PFSK-1 (cell line): ENCODE measurements at regions not wholly inside any gene's neighbourhood (a gene's known extent, or its start where the extent isn't known, plus 50 kb on each side); places are given as distances from the start of the nearest gene placed in this dataset.

ENCODE experiments used
- FOXP2 ChIP-seq: optimal IDR thresholded peaks from 2 replicates; pipeline ENCODE3; 2011; ENCODE audit warnings: borderline replicate concordance, control low read depth, inconsistent platforms; ENCODE audit not compliant: insufficient read depth; ENCODE audit errors: extremely low read length, extremely low read depth
- POLR2AphosphoS5 ChIP-seq: IDR thresholded peaks from 2 replicates; pipeline ENCODE4 v1.6.1; 2012; ENCODE audit warnings: low read depth, mild to moderate bottlenecking, control low read depth, low read length, moderate library complexity
- SIN3A ChIP-seq: IDR thresholded peaks from 2 replicates; pipeline ENCODE4 v1.6.1; 2012; ENCODE audit warnings: mild to moderate bottlenecking, low read length, moderate library complexity, borderline replicate concordance; ENCODE audit not compliant: insufficient read depth
- TAF1 ChIP-seq: IDR thresholded peaks from 2 replicates; pipeline ENCODE4 v1.6.1; 2012; ENCODE audit warnings: low read length, control low read depth, borderline replicate concordance; ENCODE audit not compliant: insufficient read depth
- TF ChIP-seq, protein P1 (sequence below), 2 experiments: IDR thresholded peaks; 2 replicates each; pipeline versions ENCODE4 v1.6.1 to v1.8.0; 2011 to 2012; ENCODE audit warnings: low read depth in 2 of 2, low read length in 2 of 2, control low read depth in 1 of 2, inconsistent platforms in 1 of 2, mild to moderate bottlenecking in 1 of 2, moderate library complexity in 1 of 2; ENCODE audit not compliant: insufficient read depth in 1 of 2

DNA sequence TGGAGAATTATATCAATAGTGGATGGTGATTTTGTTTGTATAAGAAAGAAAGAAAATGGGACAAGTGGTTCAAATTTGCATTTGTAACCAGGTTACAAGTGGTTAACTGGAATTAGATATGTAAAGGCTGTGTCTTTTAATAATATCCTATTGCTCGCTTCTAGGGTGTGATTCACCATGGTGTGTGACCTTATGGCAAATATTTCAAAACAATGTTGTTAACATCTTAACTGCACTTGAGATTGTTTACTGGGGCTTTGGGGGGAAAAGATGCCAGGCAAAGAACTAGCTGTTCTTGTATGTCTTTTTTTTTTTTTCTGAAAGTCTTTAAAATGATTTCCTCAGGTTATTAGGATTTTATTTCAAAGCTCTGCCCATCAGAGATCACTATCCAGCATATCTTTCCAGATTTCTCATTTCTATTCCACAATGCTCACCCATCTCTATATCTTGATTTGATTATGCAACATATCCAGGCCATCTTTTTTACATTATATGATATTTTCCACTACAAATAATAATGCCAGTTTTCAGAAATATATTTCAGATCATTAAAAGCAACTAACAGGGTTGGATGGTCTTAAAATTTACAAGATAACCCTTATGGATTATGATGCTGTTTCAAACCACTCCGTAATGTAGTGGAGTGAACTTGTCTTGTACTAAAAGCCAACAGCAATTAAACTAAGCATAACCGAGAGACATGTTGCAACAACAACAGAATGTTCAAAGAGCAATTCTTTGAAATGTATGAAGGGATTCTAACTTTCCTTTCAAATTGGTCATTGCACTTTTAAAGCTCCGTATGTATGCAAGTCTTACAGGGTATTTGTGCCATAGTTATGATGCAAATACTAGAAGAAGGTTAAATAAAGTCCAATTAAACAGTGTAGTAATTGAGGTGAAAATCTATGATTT lies 341.5 kb upstream of the ETAA1 start:
- no peak for TF ChIP-seq TAF1
- TF ChIP-seq, protein P1, sequence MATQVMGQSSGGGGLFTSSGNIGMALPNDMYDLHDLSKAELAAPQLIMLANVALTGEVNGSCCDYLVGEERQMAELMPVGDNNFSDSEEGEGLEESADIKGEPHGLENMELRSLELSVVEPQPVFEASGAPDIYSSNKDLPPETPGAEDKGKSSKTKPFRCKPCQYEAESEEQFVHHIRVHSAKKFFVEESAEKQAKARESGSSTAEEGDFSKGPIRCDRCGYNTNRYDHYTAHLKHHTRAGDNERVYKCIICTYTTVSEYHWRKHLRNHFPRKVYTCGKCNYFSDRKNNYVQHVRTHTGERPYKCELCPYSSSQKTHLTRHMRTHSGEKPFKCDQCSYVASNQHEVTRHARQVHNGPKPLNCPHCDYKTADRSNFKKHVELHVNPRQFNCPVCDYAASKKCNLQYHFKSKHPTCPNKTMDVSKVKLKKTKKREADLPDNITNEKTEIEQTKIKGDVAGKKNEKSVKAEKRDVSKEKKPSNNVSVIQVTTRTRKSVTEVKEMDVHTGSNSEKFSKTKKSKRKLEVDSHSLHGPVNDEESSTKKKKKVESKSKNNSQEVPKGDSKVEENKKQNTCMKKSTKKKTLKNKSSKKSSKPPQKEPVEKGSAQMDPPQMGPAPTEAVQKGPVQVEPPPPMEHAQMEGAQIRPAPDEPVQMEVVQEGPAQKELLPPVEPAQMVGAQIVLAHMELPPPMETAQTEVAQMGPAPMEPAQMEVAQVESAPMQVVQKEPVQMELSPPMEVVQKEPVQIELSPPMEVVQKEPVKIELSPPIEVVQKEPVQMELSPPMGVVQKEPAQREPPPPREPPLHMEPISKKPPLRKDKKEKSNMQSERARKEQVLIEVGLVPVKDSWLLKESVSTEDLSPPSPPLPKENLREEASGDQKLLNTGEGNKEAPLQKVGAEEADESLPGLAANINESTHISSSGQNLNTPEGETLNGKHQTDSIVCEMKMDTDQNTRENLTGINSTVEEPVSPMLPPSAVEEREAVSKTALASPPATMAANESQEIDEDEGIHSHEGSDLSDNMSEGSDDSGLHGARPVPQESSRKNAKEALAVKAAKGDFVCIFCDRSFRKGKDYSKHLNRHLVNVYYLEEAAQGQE (IDR thresholded peaks at IDR 0.05; ENCODE audit: insufficient read depth in 1 of 2, low read depth in 2 of 2, low read length in 2 of 2) = no peak
- no peak for TF ChIP-seq SIN3A
- no peak for TF ChIP-seq POLR2AphosphoS5
- no peak for TF ChIP-seq FOXP2

DNA sequence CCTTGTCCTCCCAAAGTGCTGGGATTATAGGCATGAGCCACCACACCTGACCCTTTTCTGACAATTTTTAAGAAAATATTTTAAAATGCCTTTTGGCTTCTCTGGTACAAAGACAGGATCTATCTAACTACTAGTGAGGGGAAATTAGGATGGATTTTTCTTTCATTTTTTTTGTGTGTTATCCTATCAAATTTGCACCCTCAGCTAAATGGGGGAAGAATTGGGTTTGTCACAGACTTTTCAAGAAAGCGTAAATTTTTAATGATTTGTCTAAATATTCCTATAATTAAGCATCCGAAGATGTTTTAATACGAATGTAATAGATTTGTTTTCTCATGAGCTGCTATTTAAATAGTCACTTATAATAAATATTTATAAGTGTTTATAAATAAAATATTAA lies 340.0 kb upstream of the ETAA1 start:
- TF ChIP-seq SIN3A (no peak), FOXP2 (no peak), POLR2AphosphoS5 (no peak), TAF1 (no peak)
- TF ChIP-seq, protein P1 (IDR thresholded peaks at IDR 0.05; ENCODE audit: insufficient read depth in 1 of 2, low read depth in 2 of 2, low read length in 2 of 2) = no peak

DNA sequence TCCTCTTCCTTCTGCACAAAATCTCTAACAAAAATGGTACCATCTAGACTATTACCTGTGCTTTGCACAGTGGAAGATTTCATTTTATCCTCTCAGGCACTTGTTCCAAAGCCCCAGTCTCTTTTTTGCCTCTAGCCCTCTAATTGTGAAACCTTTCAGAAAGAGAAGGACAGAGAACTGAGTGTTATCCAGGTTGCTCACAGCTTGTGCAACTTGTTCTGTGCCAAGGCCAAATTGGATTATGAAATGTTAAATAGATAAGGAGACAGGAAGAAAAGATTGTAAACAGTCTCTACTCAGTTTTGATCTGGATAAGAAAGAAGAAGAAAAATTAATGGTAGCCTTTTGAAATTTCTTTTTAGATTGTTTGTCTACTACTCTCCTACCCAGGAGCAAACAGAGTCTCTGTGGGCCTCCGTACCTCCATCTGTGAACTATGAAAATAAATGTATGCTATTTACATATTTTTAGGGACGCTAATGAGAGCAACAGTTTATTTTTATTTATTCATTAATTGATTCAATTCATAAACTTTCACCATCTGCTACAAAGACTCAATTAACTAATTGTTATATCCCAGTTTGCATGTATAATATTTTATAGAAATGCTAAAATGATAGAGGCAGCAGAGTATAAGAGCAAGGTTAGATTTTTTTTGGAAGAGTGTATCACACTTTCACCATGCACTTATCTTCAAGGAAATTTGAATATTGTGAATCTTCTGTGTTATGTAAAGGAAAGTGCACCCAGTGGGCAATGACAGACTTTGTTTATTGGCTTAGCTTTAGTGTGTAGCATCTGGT lies 339.0 kb upstream of the ETAA1 start:
- TF ChIP-seq POLR2AphosphoS5 (no peak), TAF1 (no peak)
- TF ChIP-seq, protein P1 (IDR thresholded peaks at IDR 0.05; ENCODE audit: insufficient read depth in 1 of 2, low read depth in 2 of 2, low read length in 2 of 2) = no peak

DNA sequence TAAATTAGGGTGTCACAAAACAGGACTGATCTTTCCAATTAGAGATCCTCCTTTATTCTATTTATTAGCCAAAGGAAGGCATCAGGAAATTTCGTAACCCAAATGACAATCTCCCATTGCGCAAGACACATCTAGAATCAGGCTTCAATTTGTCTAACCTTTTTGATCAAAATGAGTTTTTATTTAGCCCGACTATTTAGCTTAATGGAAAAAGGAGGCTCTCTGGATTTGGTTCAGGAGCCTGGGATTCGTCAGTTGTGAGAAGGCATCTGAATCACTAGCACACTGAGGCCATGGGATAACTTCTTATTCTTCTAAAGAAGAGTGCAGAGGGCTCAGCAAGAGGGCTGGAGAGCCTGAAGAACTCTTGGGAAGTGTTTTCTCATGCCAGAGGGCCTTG lies 332.1 kb upstream of the ETAA1 start:
- TF ChIP-seq, protein P1 (IDR thresholded peaks at IDR 0.05; ENCODE audit: insufficient read depth in 1 of 2, low read depth in 2 of 2, low read length in 2 of 2) = no peak
- no peak for TF ChIP-seq SIN3A
- TF ChIP-seq TAF1 = no peak
- no peak for TF ChIP-seq FOXP2
- TF ChIP-seq POLR2AphosphoS5 = no peak
